OCI-LY3 (cell line): ENCODE measurements at regions not wholly inside any gene's neighbourhood (a gene's known extent, or its start where the extent isn't known, plus 50 kb on each side); places are given as distances from the start of the nearest gene placed in this dataset.

Source experiments
- CTCF ChIP-seq: fragments of 200-600, 300-600 bp; sonication (generic); IDR thresholded peaks from 2 replicates; pipeline ENCODE4 v1.5.1; 2014; ENCODE audit warnings: antibody characterized with exemption, low read length, low read depth
- EZH2phosphoT487 ChIP-seq: fragments of 200-600 bp; shearing (Covaris generic); IDR thresholded peaks from 2 replicates; pipeline ENCODE4 v1.6.1; 2018; ENCODE audit warnings: antibody characterized with exemption, mixed run types, low read depth

DNA sequence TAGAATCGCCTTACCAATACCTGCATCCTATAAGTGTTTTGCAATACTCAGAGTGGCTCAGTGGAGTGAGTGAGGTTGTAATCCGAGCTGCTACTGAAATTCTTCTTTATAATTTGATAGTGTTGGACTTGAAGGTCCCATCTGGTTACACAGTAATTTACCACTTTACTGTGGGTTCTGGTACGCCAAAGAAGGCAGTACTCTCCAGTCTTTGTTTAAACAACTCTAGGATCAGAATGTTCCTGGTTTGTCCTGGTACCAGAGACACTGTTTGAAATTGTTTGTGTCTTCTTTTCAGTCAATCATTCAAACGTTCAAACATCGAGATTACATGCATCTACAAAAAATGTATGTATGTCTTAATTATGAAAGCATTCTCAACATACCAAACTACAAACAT lies 51.3 kb upstream of the AMN1 start:
- TF ChIP-seq CTCF = no peak
- TF ChIP-seq EZH2phosphoT487 = no peak
